ENCODE measurements at regions not wholly inside any gene's neighbourhood (a gene's known extent, or its start where the extent isn't known, plus 50 kb on each side); places are given as distances from the start of the nearest gene placed in this dataset.
"Not testable (repeated sequence)": the region's sequence is repeated elsewhere in the genome, so short reads cannot be mapped to it uniquely, and the experiment has no call there.

- no peak for DNase-seq
Measured at GRCh38 chr1:184851822-184852746, 97.4 kb upstream of the EDEM3 start.

- peak in 1 of 2 experiments; percentile 42 for DNase-seq
Measured at GRCh38 chr1:184843732-184844495, 89.3 kb upstream of the EDEM3 start.

GRCh38 chr1:184840596-184840995 lies 85.9 kb upstream of the EDEM3 start:
- no peak for DNase-seq

GRCh38 chr1:184838504-184838951 lies 83.9 kb upstream of the EDEM3 start:
- no peak for DNase-seq

- DNase-seq, result no peak
Measured at GRCh38 chr1:184836934-184837895, 82.6 kb upstream of the EDEM3 start.

GRCh38 chr1:184836141-184836540 lies 81.5 kb upstream of the EDEM3 start:
- DNase-seq, result no peak

- DNase-seq, result not testable (repeated sequence)
Measured at GRCh38 chr1:184833994-184834393, 79.3 kb upstream of the EDEM3 start.

GRCh38 chr1:184832517-184832916 lies 77.9 kb upstream of the EDEM3 start:
- no peak for DNase-seq

- not testable (repeated sequence) for DNase-seq
Measured at GRCh38 chr1:184829496-184829895, 74.8 kb upstream of the EDEM3 start.

GRCh38 chr1:184828369-184828717 lies 73.7 kb upstream of the EDEM3 start:
- no peak for DNase-seq

GRCh38 chr1:184827600-184828368 lies 73.1 kb upstream of the EDEM3 start:
- DNase-seq, result no peak

- DNase-seq, result no peak
Measured at GRCh38 chr1:184826001-184826400, 71.3 kb upstream of the EDEM3 start.

- DNase-seq, result no peak
Measured at GRCh38 chr1:184825571-184825970, 70.9 kb upstream of the EDEM3 start.

GRCh38 chr1:184824691-184825323 lies 70.1 kb upstream of the EDEM3 start:
- DNase-seq, result no peak

GRCh38 chr1:184823080-184823479 lies 68.4 kb upstream of the EDEM3 start:
- no peak for DNase-seq

- no peak for DNase-seq
Measured at GRCh38 chr1:184822267-184822666, 67.6 kb upstream of the EDEM3 start.

- no peak for DNase-seq
Measured at GRCh38 chr1:184821658-184822057, 67.0 kb upstream of the EDEM3 start.

GRCh38 chr1:184820956-184821355 lies 66.3 kb upstream of the EDEM3 start:
- no peak for DNase-seq

- no peak for DNase-seq
Measured at GRCh38 chr1:184820218-184820750, 65.6 kb upstream of the EDEM3 start.

GRCh38 chr1:184818646-184819045 lies 64.0 kb upstream of the EDEM3 start:
- no peak for DNase-seq

- DNase-seq, result not testable (repeated sequence)
Measured at GRCh38 chr1:184817003-184817402, 62.3 kb upstream of the EDEM3 start.

Measured in stimulated activated CD4-positive, alpha-beta T cell treated with anti-CD3 and anti-CD28 coated beads, Interleukin-4, amount 100 ng/mL, for 4 hours (primary cell).